ENCODE measurements at regions not wholly inside any gene's neighbourhood (a gene's known extent, or its start where the extent isn't known, plus 50 kb on each side); places are given as distances from the start of the nearest gene placed in this dataset.

DNA sequence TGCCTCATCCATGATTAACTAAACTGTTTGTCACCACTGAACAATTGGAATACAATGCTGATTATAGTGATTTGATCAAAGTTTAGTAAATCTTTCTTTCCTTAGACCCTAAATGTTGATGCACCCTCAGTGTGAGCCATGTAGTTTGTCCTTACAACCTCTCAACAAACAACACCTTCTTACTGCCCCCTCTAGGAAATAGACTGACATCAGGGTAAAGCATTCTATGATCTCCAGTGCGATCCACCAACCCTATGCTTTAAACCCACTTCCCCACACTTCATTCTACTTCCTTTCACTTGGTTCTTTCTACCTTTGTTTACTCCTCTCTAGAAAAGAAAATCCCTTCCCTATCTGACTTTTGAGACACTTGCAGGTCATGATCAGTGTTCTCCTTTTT is 1842.5 kb upstream of the PRR20A start:
- no peak for DNase-seq

DNA sequence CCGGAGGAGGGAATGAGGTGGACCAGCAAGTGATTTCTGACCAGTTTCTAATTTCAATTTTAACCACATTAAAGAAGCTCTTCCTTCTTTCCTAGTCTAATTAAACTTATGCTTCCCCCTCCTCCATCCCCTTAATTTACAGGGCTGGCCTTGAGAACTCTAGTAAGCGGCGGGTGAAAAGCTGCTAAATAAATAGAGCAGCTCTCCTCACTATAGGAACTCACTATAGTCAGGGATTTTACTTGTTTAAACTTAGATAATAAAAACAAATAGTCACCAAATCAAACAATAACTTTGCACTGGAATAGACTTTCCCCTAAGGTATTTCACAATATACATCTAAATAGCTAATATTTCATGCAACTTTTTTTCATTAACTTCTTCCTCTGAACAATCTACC is 1838.2 kb upstream of the PRR20A start:
- DNase-seq = no peak

DNA sequence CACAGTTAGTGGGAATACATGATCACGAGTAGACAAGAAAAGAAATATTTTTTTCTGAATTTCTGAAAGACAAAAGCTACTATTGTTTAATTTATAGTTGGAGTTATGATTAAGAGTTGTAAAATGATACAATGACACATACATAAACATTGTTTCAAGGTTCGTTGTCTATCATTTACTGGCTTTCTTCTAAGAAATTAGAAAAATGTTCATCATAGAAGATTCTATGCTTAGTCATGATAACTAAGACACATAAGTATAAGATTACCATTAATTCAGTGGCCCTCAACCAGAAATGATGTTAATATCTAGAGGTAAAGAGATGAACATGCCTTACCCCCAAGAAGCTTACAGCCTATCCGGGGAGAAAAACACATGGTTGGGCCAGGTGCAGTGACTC is 1832.8 kb upstream of the PRR20A start:
- no peak for DNase-seq

DNA sequence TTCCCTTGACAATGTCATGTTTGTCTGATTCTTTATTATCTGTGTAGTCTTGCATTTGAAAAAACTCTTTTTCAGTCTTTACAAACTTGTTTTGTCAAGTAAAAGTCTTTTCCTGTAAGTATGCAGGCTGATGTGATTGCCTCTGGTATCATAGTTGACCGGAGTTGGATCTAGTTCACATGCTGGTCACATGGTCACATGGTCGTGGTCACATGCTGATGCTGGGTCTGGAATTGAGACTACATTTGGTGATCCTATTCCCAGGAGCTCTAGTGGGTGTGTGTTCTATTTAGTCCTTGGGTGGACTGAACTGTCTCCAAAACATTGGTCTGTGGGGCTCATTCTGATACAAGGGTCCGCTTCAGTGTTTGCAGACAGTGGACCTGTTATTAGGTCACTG is 1798.8 kb upstream of the PRR20A start:
- no peak for DNase-seq

DNA sequence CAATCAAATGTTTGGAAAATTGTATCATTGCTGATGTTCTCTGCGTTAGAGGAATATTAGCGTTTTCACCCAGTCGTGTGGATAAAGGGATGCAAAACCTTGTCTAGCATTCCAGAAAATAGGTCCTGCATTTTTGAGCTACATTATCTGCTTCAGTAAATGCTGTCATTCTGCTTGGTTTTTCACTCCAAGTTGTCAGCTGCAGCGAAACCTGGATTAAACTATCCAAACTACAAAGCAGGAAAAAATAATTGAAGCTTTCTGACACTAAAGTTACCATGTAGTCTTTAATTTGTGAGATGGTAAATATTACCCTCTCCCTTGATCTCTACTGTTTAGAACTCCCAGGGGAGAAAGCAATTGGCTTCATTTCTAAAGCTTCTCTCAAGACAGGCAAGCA is 1795.5 kb upstream of the PRR20A start:
- DNase-seq = no peak

DNA sequence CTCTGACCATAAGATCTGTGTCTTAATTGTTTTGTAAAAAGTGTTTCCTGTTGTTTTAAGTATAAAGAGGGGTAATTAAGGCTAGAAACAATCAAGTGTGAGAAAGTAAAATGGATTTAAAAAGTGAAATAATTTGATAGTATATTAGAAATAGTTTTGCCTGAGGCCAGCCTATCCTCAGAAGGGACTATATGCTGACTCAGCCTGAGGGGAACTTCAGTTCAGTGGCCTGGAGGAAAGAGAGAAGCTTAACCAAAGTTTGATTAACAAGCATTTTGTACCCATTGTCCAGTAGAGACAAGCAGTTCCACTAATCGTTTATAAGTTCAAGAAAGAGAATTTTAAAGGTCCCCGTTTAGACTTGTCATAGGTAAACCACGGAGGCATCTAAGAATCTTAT is 1793.2 kb upstream of the PRR20A start:
- DNase-seq = no peak

DNA sequence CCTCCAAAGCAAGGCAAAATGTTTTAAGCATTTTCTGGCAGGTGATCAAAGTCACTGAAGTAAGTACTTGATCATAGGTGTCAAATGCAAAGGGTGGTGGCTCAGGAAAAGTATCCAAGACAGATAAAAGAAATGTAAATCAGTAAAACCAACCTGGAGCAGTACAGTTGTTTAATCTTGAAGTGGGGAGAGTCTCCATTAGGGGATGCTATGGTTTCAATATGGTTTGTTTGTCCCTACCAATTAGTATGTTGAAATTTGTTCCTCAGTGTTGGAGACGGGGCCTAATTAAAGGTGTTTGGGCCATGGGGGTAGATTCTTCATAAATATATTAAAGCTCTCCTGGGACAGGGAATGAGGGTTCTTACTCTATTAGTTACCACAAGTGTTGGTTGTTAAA is 1781.7 kb upstream of the PRR20A start:
- no peak for DNase-seq

DNA sequence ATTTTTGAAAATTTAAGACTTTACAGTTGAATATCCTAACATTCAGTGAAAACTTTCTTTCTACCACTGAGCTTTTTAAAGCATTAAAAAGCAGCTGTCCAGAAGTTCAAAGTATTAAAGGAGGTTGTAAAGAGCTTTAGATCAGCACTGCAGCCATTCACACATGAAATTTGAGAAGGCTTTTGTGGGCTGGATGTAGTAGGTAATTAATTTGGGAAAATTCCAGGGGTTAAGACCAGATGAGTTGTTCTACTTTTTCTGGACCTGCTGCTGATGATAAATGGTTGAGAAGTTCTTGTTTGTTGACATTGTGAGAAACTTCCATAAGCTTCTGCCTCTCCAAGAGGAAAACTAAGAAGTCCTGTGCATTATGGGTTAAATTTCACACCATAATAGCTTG is 1779.6 kb upstream of the PRR20A start:
- DNase-seq = no peak

DNA sequence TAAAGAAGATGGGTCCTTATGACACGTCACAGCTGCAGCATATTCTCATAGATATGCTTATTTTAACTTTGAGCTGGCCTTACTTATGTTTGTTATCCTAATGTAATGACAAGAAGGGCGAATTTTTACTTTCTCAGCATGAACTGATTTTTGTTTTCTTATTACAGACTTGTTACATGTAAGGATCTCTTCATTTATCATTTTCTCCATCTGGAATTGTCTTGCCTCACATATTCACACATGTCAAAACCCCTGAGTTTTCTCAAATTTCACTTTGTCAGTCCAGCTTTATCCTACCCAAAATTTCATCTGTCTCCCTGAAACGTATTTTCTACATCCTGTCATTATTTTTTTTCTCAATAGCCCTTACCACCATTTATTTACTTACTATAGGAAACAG is 1774.0 kb upstream of the PRR20A start:
- no peak for DNase-seq

DNA sequence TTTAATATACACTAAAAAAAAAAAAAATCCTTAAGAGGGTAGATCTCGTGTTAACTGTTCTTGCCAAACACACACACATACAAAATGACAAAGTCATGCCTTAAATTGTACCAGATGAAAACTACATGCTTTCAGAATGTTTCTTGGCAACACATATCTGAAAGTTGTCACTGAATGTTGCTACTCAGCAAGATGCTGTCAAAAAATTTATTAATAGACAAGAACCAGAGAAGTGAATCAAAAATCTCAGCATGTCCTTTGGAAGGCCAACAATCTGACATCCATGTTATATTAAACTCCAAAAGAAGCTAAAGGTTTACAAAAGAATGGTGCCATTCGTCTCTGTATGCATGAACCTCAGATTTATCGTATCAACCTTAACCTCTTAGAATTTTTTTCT is 1746.2 kb upstream of the PRR20A start:
- no peak for DNase-seq

DNA sequence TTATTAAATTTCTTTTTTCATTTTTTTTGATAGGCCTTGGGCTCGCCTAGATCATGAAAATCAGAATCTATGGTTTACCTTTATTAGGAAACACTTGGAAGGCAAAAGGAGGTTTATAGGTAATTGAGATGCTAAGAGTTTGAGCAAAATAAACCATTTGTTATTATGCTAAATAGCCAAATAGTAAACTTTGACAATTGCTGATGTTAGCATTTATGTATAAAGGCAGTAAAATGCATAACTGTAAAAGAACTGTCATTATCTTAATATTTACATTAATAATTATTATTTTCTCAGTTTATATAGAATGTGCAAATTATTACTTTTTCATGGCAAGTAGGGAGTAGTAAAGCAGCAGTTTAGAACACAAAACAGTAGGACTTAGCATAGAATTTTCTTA is 1737.8 kb upstream of the PRR20A start:
- DNase-seq = no peak

DNA sequence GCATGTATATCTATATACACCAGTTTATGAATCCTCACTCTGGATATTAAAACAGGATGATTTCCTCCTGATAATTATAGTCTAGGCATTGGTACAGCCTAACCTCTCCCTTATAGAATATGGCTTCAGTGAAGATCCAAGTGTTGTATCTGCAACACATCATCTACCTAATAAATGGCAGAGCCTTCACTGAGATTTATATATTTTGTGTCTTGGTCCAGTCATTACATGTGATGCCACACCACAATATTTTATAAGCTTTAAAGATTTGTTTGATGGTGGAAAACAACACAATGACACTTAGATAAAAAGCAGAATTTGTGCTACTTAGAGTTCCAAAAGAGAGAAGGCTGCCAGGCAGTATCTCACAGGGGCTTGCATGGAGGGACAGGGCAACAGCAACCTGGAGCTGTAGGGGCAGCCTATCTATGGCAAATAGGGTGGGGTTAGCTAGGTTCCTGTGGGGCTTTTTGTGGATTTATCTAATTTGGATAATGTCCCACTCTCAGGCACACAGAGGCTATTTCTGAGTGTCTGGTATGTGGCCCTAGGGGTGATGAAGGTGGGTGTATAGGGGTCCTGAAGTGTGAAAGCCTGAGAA is 1736.7 kb upstream of the PRR20A start:
- no peak for DNase-seq

DNA sequence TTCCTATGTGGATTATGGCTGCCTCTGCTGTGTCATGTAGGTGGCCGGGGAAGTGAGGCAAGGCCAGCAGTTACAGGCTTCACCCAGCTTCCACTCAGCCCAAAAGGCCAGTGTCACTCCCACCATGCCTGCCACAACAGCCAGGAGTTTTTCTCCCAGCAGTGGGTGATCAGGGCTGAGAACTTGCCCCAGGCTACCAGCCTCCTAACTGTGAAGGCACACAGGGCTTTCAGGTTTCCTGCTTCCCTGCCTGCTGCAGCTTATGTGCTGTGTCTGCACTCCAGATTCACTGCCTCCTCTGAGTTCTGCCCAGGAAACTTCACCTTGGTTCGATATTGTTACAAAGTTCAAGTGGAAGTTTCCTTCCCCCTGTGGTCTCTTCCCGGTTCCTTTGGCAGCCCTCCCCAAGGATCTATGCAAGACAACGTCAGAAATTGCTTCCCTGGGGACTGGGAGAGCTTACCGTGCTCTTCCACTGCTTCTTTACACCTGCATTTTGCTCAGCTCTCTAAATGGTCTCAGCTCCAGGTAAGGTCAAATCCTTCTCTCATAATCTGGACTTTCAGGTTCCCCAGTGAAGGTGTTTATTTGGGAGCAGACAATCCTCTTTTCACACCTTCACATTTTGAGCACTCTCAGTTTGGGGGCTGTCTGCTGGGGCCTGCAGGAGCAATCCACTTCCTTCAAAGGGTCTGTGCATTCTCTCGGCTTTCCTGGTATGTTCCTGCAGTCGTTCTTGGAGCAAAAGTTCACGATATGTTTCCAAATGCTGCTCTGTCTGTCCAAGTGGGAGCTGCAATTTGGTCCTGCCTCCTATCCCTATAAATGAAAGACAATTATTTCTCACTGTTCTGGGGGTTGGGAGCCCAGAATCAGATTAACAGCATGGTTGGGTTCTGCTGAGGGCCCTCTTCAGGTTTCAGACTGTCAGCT is 1730.1 kb upstream of the PRR20A start:
- DNase-seq = no peak

DNA sequence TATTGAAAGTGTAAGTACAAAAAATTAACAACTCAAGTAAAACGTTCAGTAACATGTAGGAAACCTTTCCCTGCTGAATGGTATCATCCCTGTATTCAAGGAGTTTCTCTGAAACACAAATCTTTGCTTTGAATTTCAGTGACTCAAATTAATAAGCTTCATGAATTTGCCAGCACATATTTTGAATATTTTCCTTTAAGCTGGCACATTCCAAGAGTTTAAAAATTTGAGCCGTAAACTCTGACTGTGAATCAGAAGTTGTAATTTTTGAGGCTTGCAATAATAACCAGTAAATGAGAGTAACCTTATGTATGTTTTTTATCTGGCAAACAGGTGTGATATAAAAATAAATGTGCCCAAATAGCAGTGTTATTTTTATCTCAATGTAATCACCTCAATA is 1722.6 kb upstream of the PRR20A start:
- no peak for DNase-seq

DNA sequence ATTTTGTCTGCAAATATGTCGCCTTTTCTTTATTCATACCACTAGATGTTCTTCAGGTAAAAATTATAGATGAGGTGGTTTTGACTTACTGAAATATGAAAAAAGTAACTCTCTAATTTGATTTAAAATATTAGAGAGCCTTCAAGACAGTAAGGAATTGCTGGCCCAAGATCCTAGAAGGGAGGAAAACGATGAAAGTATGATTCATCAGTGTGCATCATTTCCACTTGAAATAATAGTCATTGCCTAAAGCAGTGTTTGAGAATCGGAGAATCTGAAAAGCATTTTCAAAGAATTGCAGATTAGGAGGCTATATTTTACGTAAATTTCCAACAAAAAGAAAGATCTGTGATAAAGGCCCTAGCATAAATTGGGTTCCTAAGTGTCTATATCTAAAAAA is 1707.9 kb upstream of the PRR20A start:
- DNase-seq = no peak

DNA sequence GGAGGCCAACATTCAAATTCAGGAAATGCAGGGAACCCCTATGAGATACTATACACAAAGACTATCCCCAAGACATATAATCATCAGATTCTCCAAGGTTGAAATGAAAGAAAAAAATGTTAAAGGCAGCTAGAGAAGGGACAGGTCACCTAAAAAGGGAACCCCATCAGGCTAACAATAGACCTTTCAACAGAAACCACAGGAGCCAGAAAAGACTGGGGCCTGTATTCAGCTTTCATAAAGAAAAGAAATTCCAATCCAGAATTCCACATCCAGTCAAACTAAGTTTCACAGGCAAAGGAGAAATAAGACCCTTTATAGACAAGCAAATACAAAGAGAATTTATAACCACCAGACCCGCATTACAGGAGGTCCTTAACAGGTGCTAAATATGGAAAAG is 1703.6 kb upstream of the PRR20A start:
- no peak for DNase-seq

DNA sequence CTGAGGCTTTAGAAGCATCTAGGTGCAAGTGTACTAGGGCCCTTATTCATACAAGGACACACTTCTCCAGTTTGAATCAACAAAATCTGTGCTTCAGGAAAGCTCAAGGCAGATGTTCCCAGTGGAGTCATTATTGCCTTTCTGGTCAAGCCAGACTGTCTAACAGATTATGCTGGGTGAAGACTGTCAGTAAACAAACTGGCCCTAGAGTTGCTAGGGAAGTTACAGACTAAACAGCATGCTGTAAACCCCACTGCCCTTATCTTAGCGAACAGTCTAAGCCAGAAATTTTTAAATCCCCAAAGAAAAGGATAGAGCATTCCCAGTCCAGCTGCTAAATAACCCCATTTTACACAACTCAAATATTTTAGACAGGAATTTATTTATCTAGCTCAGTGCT is 1701.3 kb upstream of the PRR20A start:
- DNase-seq = no peak

DNA sequence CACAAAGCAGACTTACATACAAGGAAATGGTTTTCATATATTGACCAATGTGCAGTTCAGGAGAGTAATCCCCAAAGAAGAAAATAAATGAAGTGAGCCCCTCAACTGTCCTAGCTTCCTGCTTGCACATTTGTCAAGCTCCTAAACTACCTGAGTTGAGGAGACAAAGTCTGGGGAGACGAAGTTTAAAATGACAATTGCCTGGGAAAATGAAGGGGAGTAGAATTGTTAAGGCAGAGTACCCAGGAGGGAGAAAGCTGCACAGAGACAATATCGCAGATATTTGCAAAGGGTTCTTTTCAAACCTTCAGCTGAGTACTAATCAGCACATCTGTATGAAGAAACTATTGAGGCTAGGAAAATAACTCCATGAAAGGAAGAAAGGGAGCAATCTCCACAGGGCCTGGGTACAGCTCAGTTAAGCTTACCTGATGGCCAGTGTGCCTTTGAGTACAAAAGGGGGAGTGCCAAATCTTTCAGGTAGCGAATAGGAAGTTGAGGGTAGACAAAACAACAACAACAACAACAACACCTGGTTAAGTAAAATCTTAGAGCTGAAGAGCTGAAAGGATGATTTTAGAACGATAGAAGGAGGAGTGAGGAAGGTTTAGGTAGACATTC is 1700.1 kb upstream of the PRR20A start:
- no peak for DNase-seq

DNA sequence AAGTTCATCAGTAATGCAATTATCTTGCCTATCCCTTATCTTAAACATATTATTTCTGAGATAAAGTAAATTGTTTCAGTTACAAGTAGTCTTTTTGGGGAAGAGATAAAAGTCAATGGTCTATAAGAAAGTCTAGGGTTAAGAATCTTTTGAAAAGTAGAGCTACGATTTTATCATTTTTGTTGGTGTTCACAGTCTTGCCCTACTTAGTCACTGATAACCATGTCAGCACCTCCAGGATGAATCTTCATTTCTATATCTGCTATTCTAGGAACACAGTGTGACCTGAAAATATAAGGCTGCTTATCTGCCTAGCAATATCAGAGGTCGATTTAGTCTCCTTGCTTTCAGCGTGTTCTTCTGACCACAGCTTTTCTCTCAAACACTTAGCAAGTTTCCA is 1676.5 kb upstream of the PRR20A start:
- no peak for DNase-seq

DNA sequence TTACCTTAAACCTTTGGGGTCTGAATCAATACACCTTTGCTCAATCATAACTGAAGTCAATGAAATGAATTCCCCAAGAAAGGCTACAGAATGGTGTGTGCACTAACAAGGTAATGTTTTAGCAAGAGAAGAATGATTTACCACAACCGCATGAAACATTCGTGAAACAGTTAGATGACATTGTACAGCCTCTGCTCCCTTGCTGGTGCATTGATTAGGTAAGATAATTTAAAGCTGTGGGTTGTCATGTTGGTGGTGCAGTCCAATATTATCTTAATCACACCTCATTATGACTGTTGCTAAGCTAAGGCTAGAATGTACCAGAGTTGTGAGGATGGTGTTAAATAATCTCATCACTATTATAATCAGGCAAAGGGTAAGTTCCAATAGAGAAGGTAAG is 1673.2 kb upstream of the PRR20A start:
- DNase-seq = no peak

DNA sequence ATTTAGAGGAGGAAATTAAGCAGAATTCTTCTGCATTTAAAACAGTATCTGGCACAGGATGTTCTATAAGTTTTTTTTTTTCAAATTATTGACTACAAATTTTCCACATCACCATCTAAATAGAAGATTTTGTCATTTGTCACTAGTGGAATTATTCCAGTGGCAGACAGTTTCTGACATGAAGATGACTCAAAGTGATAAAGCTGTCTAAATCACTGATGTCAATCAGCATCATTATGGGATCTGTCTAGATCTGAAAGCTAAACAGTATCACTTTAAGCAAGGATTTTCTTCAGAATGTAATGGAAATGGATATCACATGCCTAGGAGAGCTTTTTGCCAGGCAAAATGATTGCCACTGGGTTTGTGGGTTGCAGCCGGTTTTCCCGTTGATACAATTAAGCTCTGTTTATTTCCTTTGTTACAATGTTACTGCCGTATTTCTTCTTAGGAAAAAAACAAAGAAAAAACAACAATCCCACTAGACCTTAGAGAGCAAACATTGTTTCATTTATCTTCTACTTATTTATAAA is 1657.0 kb upstream of the PRR20A start:
- no peak for DNase-seq

DNA sequence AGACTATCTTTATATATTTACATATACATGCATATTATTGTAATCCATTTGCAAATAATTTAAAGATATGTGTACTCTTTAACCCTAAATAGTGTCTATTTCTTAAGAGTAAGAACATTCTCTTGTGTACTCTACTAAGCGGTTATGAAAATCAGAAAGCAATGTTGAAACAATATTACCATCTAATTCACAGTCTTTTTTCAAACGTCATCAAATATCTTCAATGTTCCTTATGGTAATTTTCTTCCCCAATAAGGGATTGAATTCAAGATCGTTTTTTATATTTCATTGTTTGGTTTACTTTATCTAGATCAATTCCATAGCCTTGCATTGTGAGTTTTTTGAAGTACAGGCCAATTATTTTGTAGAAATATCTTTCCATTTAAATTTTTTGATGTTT is 1647.4 kb upstream of the PRR20A start:
- no peak for DNase-seq

DNA sequence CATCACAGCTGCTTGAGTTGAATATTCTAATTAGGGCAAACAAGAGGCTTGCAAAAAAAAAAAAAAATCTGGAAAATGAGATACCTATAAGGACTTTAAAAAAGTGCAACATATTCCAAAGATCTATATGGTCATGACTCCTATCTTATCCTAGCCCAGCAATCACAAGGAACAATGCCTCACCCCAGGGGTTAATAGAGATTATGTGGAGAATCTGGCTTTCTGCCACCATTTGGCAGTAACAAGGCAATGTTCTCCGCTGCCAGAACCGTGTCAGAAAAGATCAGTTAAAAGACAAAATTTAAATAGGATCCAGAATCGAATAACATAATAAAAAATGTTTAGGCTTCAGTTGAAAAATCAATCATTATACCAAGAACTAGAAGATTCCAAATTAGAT is 1643.2 kb upstream of the PRR20A start:
- DNase-seq = no peak

DNA sequence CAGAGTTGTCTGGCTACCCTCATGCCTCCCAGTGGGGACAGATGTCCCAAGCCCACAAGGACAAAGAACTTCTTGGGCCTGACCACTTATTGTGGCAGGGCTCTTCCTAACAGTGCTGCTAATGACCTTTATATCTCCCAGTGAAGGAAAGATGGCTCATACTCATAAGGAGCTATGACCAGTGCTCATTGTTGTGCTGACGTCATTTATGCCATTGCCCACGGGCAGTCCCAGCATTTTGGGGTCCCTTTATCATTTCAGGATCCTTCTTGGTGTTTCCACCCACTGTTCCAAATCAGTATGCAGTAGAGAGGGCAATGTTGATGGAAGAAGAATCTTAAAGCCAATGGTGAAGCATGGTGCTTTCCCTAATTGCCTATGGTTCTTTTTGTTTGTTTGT is 1640.0 kb upstream of the PRR20A start:
- DNase-seq = no peak
